Suprapubic skin (tissue), 4 donors: ENCODE measurements at regions not wholly inside any gene's neighbourhood (a gene's known extent, or its start where the extent isn't known, plus 50 kb on each side); places are given as distances from the start of the nearest gene placed in this dataset.
"Not testable (repeated sequence)": the region's sequence is repeated elsewhere in the genome, so short reads cannot be mapped to it uniquely, and the experiment has no call there.

ENCODE experiments used
- DNase-seq, 2 donors: peaks; one replicate each; pipeline ENCODE4 v3.0.0-alpha.2; 2019; ENCODE audit warnings: low spot score in 2 of 2
- H3K27ac ChIP-seq: fragments of 200-600 bp; sonication (generic); one replicate; pipeline ENCODE4 v1.5.1; 2019
- H3K27me3 ChIP-seq: fragments of 200-600 bp; sonication (generic); one replicate; pipeline ENCODE4 v1.5.1; 2019
- H3K36me3 ChIP-seq: fragments of 200-600 bp; sonication (generic); one replicate; pipeline ENCODE4 v1.5.1; 2019
- H3K4me1 ChIP-seq: fragments of 200-600 bp; sonication (generic); one replicate; pipeline ENCODE4 v1.5.1; 2019
- H3K4me3 ChIP-seq: fragments of 200-600 bp; sonication (generic); one replicate; pipeline ENCODE4 v1.5.1; 2019; ENCODE audit warnings: mild to moderate bottlenecking
- H3K9me3 ChIP-seq: fragments of 200-600 bp; sonication (generic); one replicate; pipeline ENCODE4 v1.5.1; 2019
- CTCF ChIP-seq, 2 donors: fragments of 200-600 bp in 1 of 2; fragments of 450-650 bp in 1 of 2; sonication (generic) in 1 of 2; IDR thresholded peaks; one replicate each; pipeline ENCODE4 v1.5.1; 2016 to 2019; ENCODE audit warnings: antibody characterized with exemption in 2 of 2, mild to moderate bottlenecking in 1 of 2, moderate library complexity in 1 of 2
- EP300 ChIP-seq: sonication (generic); formaldehyde crosslinking; IDR thresholded peaks from one replicate; pipeline ENCODE4 v1.6.1; 2017; ENCODE audit warnings: antibody characterized with exemption
- POLR2A ChIP-seq, 2 donors: fragments of 450-650 bp; IDR thresholded peaks; one replicate each; pipeline ENCODE4 v1.6.1; 2017; ENCODE audit warnings: antibody characterized with exemption in 2 of 2, mild to moderate bottlenecking in 2 of 2, moderate library complexity in 2 of 2
- POLR2AphosphoS5 ChIP-seq, 3 donors: sonication (generic); formaldehyde crosslinking; IDR thresholded peaks; one replicate each; pipeline ENCODE4 v1.6.1; 2017; ENCODE audit warnings: antibody characterized with exemption in 3 of 3
- WGBS: methylation state at CpG from one replicate; pipeline ENCODE4 v1.1.5; 2018; 5-methylcytosine and 5-hydroxymethylcytosine counted together

DNA sequence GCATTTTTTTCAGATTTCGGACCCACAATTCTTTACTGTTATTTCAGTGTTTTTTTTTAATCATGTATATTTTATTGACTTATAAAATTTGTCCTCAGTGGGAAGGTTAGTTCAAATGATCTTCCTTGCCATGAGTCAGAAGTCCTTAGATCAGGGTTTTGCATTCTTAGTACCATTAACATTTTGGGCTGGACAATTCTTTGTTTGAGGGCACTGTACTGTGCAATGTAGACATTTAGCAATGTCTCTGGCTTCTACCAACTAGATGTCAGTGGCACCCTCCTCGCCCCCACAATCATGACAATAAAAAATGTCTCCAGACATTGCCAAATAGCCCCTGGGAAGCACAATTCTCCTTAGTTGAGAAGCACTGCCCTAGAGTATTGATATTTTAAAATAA lies 176.6 kb downstream of the VEGFC start:
- no peaks in the 10 kb centered on the region for H3K9me3 ChIP-seq
- 68% methylated on average over 2 of the region's 2 CpGs for WGBS
- H3K36me3 ChIP-seq = no peaks in the 10 kb centered on the region
- no peaks in the 10 kb centered on the region for H3K4me1 ChIP-seq
- DNase-seq = no peak
- TF ChIP-seq EP300 (no peak), POLR2AphosphoS5 (IDR thresholded peaks at IDR 0.05) (no peak), POLR2A (IDR thresholded peaks at IDR 0.05) (no peak), CTCF (IDR thresholded peaks at IDR 0.05) (no peak)
- H3K27me3 ChIP-seq = no peaks in the 10 kb centered on the region
- H3K27ac ChIP-seq = no peak overlapping the region
- no peak overlapping the region for H3K4me3 ChIP-seq

DNA sequence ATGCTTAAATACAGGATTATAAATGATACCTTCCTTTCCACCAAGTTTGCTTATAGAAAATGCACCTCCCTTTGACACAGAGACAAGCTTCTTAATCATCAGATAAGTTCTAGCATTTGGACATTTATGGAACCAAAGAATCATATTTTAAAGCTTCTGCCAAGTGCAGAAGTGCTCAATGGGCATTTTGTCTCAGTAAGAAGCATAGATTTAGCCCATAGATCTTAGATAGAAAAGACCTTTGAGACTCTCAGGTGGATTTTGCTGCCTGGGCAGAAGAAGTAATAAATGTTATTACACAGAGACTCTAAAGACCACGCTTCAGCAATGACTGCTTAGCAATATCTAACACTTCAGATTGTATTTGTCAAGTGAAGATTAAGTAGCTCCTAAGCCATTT lies 174.6 kb downstream of the VEGFC start:
- 57% methylated on average over 1 of the region's 1 CpG for WGBS
- TF ChIP-seq EP300 = no peak
- TF ChIP-seq CTCF (IDR thresholded peaks at IDR 0.05) = no peak
- TF ChIP-seq POLR2AphosphoS5 (IDR thresholded peaks at IDR 0.05) = no peak
- TF ChIP-seq POLR2A (IDR thresholded peaks at IDR 0.05) = no peak
- Histone ChIP-seq H3K4me1 (no peaks in the 10 kb centered on the region), H3K27me3 (no peaks in the 10 kb centered on the region), H3K9me3 (no peaks in the 10 kb centered on the region), H3K27ac (no peak overlapping the region), H3K36me3 (no peaks in the 10 kb centered on the region), H3K4me3 (no peak overlapping the region)
- no peak for DNase-seq

GRCh38 chr4:176619430-176619829 lies 173.3 kb downstream of the VEGFC start:
- H3K27ac ChIP-seq = no peak overlapping the region
- WGBS = 89% methylated on average over 2 of the region's 2 CpGs
- H3K9me3 ChIP-seq = no peaks in the 10 kb centered on the region
- H3K27me3 ChIP-seq = no peaks in the 10 kb centered on the region
- no peaks in the 10 kb centered on the region for H3K36me3 ChIP-seq
- TF ChIP-seq POLR2A (IDR thresholded peaks at IDR 0.05) (no peak), POLR2AphosphoS5 (IDR thresholded peaks at IDR 0.05) (no peak), CTCF (IDR thresholded peaks at IDR 0.05) (no peak), EP300 (no peak)
- H3K4me3 ChIP-seq = no peak overlapping the region
- DNase-seq = no peak
- H3K4me1 ChIP-seq = no peaks in the 10 kb centered on the region

DNA sequence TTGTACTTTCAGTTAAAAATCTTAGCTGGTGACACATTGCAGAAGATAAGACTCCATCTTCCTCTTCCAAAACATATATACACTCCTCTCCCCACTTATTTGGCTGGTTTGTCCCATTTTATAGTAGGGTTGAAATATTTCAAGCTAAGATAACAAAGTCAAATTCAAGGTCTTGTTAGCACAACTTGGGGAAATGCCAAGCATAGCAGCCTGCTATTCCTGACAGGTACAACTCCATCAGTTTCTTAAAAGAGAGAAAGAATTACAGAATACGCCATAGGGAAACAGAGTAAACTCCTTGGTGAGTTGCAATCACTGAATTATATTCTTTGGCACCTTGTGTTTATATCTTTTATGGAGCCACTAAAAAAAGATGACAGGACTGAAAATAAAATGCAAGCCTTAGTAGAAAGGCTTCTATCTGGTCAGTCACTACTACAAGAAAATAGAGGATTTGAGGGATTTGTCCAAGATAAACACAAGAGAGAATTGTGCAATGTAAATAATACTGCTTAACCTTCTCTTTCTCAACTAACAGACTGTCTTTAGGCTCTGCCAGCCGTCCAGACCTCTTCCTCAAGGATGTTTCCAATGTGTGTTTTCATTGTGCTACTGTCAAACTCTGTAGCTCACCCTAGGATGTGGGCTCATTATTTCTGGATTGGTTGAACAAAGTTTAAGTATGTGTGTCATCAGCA lies 170.3 kb downstream of the VEGFC start:
- TF ChIP-seq CTCF (IDR thresholded peaks at IDR 0.05) = no peak
- no peak for TF ChIP-seq POLR2A (IDR thresholded peaks at IDR 0.05)
- TF ChIP-seq POLR2AphosphoS5 (IDR thresholded peaks at IDR 0.05) = no peak
- no peak for TF ChIP-seq EP300
- WGBS = 41% methylated on average over 2 of the region's 2 CpGs
- Histone ChIP-seq H3K9me3 (no peaks in the 10 kb centered on the region), H3K27ac (no peak overlapping the region), H3K27me3 (no peaks in the 10 kb centered on the region), H3K4me3 (no peak overlapping the region), H3K36me3 (no peaks in the 10 kb centered on the region), H3K4me1 (no peaks in the 10 kb centered on the region)
- DNase-seq = no peak

DNA sequence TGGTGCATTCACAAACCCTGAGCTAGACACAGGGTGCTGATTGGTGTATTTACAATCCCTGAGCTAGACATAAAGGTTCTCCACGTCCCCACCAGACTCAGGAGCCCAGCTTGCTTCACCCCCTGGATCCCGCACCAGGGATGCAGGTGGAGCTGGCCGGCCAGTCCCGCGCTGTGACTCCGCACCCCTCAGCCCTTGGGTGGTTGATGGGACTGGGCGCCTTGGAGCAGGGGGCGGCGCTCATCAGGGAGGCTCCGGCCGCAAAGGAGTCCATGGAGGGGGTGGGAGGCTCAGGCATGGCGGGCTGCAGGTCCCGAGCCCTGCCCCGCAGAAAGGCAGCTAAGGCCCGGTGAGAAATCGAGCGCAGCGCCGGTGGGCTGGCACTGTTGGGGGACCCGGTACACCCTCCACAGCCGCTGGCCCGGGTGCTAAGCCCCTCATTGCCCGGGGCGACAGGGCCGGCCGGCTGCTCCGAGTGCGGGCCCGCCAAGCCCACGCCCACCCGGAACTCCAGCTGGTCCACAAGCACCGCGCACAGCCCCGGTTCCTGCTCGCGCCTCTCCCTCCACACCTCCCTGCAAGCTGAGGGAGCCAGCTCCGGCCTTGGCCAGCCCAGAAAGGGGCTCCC lies 167.6 kb downstream of the VEGFC start:
- H3K4me3 ChIP-seq, H3K36me3 ChIP-seq, H3K4me1 ChIP-seq, H3K9me3 ChIP-seq, H3K27me3 ChIP-seq, H3K27ac ChIP-seq, DNase-seq: not testable (repeated sequence)
- WGBS = 100% methylated on average over 7 of the region's 37 CpGs
